Caco-2 (cell line): ENCODE measurements at regions not wholly inside any gene's neighbourhood (a gene's known extent, or its start where the extent isn't known, plus 50 kb on each side); places are given as distances from the start of the nearest gene placed in this dataset.

Source experiments
- BruUV-seq: library from RNA; stranded (reverse); fragments of 400-500 nt; replicated peaks from 2 replicates; lab custom pipeline; 2021; lab: Mats Ljungman, UMichigan
- CTCF ChIA-PET: fragments of 300-600 bp; sonication (Branson Sonifier 250); formaldehyde crosslinking; loops from one replicate; lab custom pipeline; 2022; ENCODE audit warnings: antibody characterized with exemption; lab: Charles Lee
- POLR2A ChIA-PET: fragments of 300-600 bp; sonication (Branson Sonifier 250); formaldehyde crosslinking; loops from one replicate; lab custom pipeline; 2022; ENCODE audit warnings: antibody characterized with exemption; lab: Charles Lee
- DNase-seq, 2 experiments: peaks; one replicate each; pipeline versions ENCODE4 v3.0.0 to v3.0.0-alpha.2; 2020 to 2022
- H3K27me3 ChIP-seq: replicated peaks from 2 replicates; pipeline ENCODE4 v1.6.0; 2011; ENCODE audit warnings: low read length; ENCODE audit not compliant: control insufficient read depth, insufficient read depth
- H3K36me3 ChIP-seq: 2 replicates; pipeline ENCODE4 v1.5.1; 2011; ENCODE audit warnings: low read length; ENCODE audit not compliant: control insufficient read depth, insufficient read depth
- H3K4me1 ChIP-seq: fragments of 250-450 bp; sonication (Bioruptor Pico); 2 replicates; pipeline ENCODE4 v1.5.1; 2020; ENCODE audit warnings: mild to moderate bottlenecking
- H3K4me3 ChIP-seq: 2 replicates; pipeline ENCODE4 v1.5.1; 2011; ENCODE audit warnings: low read depth, mild to moderate bottlenecking, control low read depth, low read length
- H3K9me3 ChIP-seq: fragments of 250-450 bp; sonication (Bioruptor Pico); 2 replicates; pipeline ENCODE4 v1.5.1; 2020; ENCODE audit warnings: mild to moderate bottlenecking, moderate library complexity
- H3K27ac Mint-ChIP-seq: one replicate; pipeline ENCODE4 v1.8.0; 2022; ENCODE audit warnings: mixed read lengths; ENCODE audit not compliant: unreplicated experiment
- H3K27me3 Mint-ChIP-seq: one replicate; pipeline ENCODE4 v1.8.0; 2022; ENCODE audit warnings: mixed read lengths; ENCODE audit not compliant: insufficient read depth, unreplicated experiment
- H3K36me3 Mint-ChIP-seq: one replicate; pipeline ENCODE4 v1.8.0; 2022; ENCODE audit warnings: mild to moderate bottlenecking, mixed read lengths; ENCODE audit not compliant: insufficient read depth, unreplicated experiment
- H3K4me1 Mint-ChIP-seq: one replicate; pipeline ENCODE4 v1.8.0; 2022; ENCODE audit warnings: low read depth, mixed read lengths; ENCODE audit not compliant: unreplicated experiment
- H3K4me3 Mint-ChIP-seq: one replicate; pipeline ENCODE4 v1.8.0; 2022; ENCODE audit warnings: mild to moderate bottlenecking, moderate library complexity, mixed read lengths; ENCODE audit not compliant: unreplicated experiment
- H3K9me3 Mint-ChIP-seq: one replicate; pipeline ENCODE4 v1.8.0; 2022; ENCODE audit warnings: mixed read lengths; ENCODE audit not compliant: unreplicated experiment
- intact Hi-C: fragments of 100-400 bp; cut with micrococcal nuclease; formaldehyde crosslinking; loops from one replicate; pipeline ENCODE4 v1.10.0; 2022; ENCODE audit not compliant: unreplicated experiment
- TF ChIP-seq, protein P1 (sequence below), 2 experiments: fragments of 200-600 bp in 1 of 2; IDR thresholded peaks; 1 replicate in 1 of 2; 2 replicates in 1 of 2; pipeline versions ENCODE4 v1.5.1 to v1.8.0; 2011 to 2022; ENCODE audit warnings: antibody characterized with exemption in 1 of 2, control low read depth in 1 of 2, inconsistent platforms in 1 of 2, low read depth in 1 of 2, low read length in 1 of 2, mild to moderate bottlenecking in 1 of 2, moderate library complexity in 1 of 2; ENCODE audit not compliant: insufficient read depth in 1 of 2, severe bottlenecking in 1 of 2, unreplicated experiment in 1 of 2

DNA sequence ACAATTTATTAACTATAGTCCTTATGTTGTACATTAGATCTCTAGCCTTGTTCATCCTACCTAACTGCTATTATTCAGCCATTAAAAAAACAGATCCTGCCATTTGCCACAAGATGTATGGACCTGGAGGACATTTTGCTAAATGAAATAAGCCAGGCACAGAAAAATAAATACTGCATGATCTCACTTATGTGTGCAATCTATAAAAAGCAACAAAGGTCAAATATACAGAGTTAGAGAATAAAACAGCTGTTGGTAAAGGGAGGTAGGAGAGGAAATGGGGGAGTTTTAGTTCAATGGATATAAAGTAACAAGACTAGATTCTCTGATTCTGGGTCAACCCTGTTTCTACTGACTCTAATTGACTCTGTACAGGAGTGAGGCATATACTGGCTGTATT, 103.3 kb upstream of the FAM9C start:
- Mint-ChIP-seq H3K36me3 (no peaks in the 10 kb centered on the region), H3K27me3 (no peaks in the 10 kb centered on the region), H3K27ac (no peak overlapping the region), H3K4me3 (no peak overlapping the region), H3K4me1 (no peaks in the 10 kb centered on the region), H3K9me3 (peaks cover 32% of the 10 kb centered on the region)
- ChIA-PET POLR2A (no interaction called here), CTCF (no interaction called here)
- Histone ChIP-seq H3K4me1 (no peaks in the 10 kb centered on the region), H3K27me3 (no peaks in the 10 kb centered on the region), H3K4me3 (no peak overlapping the region), H3K9me3 (no peaks in the 10 kb centered on the region), H3K36me3 (no peaks in the 10 kb centered on the region)
- TF ChIP-seq, protein P1, sequence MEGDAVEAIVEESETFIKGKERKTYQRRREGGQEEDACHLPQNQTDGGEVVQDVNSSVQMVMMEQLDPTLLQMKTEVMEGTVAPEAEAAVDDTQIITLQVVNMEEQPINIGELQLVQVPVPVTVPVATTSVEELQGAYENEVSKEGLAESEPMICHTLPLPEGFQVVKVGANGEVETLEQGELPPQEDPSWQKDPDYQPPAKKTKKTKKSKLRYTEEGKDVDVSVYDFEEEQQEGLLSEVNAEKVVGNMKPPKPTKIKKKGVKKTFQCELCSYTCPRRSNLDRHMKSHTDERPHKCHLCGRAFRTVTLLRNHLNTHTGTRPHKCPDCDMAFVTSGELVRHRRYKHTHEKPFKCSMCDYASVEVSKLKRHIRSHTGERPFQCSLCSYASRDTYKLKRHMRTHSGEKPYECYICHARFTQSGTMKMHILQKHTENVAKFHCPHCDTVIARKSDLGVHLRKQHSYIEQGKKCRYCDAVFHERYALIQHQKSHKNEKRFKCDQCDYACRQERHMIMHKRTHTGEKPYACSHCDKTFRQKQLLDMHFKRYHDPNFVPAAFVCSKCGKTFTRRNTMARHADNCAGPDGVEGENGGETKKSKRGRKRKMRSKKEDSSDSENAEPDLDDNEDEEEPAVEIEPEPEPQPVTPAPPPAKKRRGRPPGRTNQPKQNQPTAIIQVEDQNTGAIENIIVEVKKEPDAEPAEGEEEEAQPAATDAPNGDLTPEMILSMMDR (IDR thresholded peaks at IDR 0.05; ENCODE audit: insufficient read depth in 1 of 2, low read depth in 1 of 2, low read length in 1 of 2, severe bottlenecking in 1 of 2, unreplicated experiment in 1 of 2): no peak
- intact Hi-C loops: no loop called here
- no TSS peak for BruUV-seq
- no peak for DNase-seq

DNA sequence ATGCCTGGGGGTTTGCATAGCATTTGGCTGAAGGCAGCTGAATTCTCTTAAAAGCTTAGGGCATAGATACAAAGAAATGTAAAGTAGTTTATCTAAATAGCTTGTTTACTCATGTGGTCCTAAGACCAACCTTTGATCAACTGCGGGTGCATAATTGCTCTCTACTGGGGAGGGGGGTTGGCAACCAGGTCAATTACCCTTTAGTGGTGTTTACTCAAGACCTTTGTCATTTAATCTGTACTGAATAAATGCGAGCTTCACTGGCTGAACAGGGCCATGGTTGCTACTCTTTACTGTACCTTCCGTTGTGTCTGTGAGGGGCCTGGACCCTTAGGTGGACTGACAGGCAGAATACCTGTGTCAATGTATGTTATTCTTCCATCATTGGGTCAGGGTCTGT, 102.7 kb upstream of the FAM9C start:
- ChIA-PET POLR2A (no interaction called here), CTCF (no interaction called here)
- no peak overlapping the region for H3K4me3 ChIP-seq
- H3K27me3 ChIP-seq: no peaks in the 10 kb centered on the region
- TF ChIP-seq, protein P1 (IDR thresholded peaks at IDR 0.05; ENCODE audit: insufficient read depth in 1 of 2, low read depth in 1 of 2, low read length in 1 of 2, severe bottlenecking in 1 of 2, unreplicated experiment in 1 of 2): no peak
- Mint-ChIP-seq H3K9me3 (peaks cover 32% of the 10 kb centered on the region), H3K27ac (no peak overlapping the region), H3K36me3 (no peaks in the 10 kb centered on the region), H3K4me3 (no peak overlapping the region), H3K4me1 (no peaks in the 10 kb centered on the region), H3K27me3 (no peaks in the 10 kb centered on the region)
- BruUV-seq: no TSS peak
- no peaks in the 10 kb centered on the region for H3K36me3 ChIP-seq
- H3K9me3 ChIP-seq: no peaks in the 10 kb centered on the region
- intact Hi-C loops: no loop called here
- DNase-seq: no peak
- H3K4me1 ChIP-seq: no peaks in the 10 kb centered on the region

DNA sequence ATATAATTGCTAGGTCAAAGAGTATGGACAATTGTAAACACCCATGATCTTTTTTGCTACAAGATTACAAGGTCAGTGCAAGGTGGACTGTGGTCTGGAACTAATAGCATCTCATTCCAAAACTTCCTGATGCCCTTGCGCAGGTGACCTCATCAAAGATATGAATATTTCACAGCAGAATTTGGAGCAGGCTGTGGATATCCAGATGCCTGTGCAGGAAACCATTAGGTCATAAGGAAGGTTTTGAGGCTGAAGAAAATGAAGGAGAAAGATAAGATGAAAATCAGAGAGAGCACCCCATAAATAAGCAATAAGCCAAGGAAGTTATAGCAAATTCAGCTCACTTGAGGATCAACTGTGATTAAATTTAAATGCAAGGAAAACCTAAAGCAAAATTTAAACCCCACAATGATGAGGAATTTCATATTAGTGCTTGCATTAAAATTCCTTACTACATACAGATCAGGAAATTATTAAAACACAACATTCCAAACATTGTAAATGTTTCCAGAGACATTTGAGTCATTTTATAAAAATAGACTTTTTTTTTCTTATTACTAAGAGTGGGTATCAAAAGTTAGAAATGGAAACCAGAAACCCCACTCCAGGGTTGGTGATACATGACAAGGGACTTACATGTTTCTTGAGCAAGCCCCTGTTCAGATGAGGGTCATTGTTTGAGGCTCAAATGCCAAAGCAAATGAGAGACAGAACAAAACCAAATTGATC, 100.7 kb upstream of the FAM9C start:
- no peaks in the 10 kb centered on the region for H3K36me3 ChIP-seq
- CTCF ChIA-PET: no interaction called here
- no TSS peak for BruUV-seq
- no peaks in the 10 kb centered on the region for H3K27me3 ChIP-seq
- TF ChIP-seq, protein P1 (IDR thresholded peaks at IDR 0.05; ENCODE audit: insufficient read depth in 1 of 2, low read depth in 1 of 2, low read length in 1 of 2, severe bottlenecking in 1 of 2, unreplicated experiment in 1 of 2): no peak
- no peaks in the 10 kb centered on the region for H3K4me1 Mint-ChIP-seq
- no peak for DNase-seq
- H3K36me3 Mint-ChIP-seq: no peaks in the 10 kb centered on the region
- no peak overlapping the region for H3K4me3 ChIP-seq
- no peaks in the 10 kb centered on the region for H3K4me1 ChIP-seq
- no peaks in the 10 kb centered on the region for H3K9me3 ChIP-seq
- H3K9me3 Mint-ChIP-seq: peaks cover 32% of the 10 kb centered on the region
- no peak overlapping the region for H3K4me3 Mint-ChIP-seq
- no peaks in the 10 kb centered on the region for H3K27me3 Mint-ChIP-seq
- intact Hi-C loops: no loop called here
- H3K27ac Mint-ChIP-seq: no peak overlapping the region
- POLR2A ChIA-PET: no interaction called here
